ENCODE measurements at regions not wholly inside any gene's neighbourhood (a gene's known extent, or its start where the extent isn't known, plus 50 kb on each side); places are given as distances from the start of the nearest gene placed in this dataset.

DNA sequence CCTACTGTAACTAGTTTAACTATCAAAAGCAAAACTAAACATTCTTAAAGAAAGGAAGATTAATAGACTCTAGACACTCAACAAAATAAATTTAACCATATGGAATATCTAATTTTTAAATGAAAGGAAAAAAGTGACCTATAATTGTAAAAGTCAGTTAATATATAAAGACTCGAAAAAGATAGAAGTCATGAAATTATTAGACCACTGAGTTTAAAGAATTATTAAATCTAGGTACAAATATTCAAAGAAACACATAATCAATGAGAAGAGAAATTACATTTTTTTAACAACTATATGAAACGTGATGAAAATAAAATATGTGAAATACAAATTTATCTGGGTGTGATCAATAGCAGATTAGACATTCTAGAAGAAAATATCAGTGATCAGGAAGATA lies 706.8 kb upstream of the PCDH20 start:
- no peak for FAIRE-seq
- Histone ChIP-seq H3K27me3 (ENCODE audit: control insufficient read depth in 2 of 2, insufficient read depth in 2 of 2, low read length in 2 of 2) (no peaks in the 10 kb centered on the region), H3K27ac (ENCODE audit: insufficient read depth, low read depth, low read length) (no peak overlapping the region), H3K79me2 (ENCODE audit: control insufficient read depth, insufficient read depth, low read length) (no peaks in the 10 kb centered on the region), H3K4me2 (ENCODE audit: insufficient read depth, low read length) (no peak overlapping the region), H4K20me1 (replicated peaks; ENCODE audit: control insufficient read depth, extremely low read depth, insufficient read depth, low read length) (no peaks in the 10 kb centered on the region), H3K9ac (replicated peaks; ENCODE audit: extremely low read depth, insufficient read depth, low read length) (no peak overlapping the region), H3K4me3 (replicated peaks in 1 of 3; ENCODE audit: insufficient read depth in 1 of 3, low read depth in 1 of 3, low read length in 3 of 3) (no peak overlapping the region), H3K9me1 (replicated peaks; ENCODE audit: control insufficient read depth, extremely low read depth, insufficient read depth, low read length) (no peaks in the 10 kb centered on the region), H2AFZ (ENCODE audit: low read depth, low read length) (no peak overlapping the region), H3K9me3 (replicated peaks; ENCODE audit: control insufficient read depth, insufficient read depth, low read length) (no peaks in the 10 kb centered on the region), H3K4me1 (ENCODE audit: control insufficient read depth, extremely low read depth, insufficient read depth, low read length) (no peaks in the 10 kb centered on the region), H3K36me3 (ENCODE audit: control insufficient read depth in 2 of 2, extremely low read depth in 1 of 2, insufficient read depth in 2 of 2, low read length in 2 of 2) (no peaks in the 10 kb centered on the region)
- TF ChIP-seq MYC (IDR thresholded peaks at IDR 0.05; ENCODE audit: low read depth, low read length) (no peak), POLR2AphosphoS5 (IDR thresholded peaks at IDR 0.05; ENCODE audit: insufficient read depth, low read depth, low read length) (no peak), EZH2 (IDR thresholded peaks at IDR 0.05; ENCODE audit: borderline replicate concordance, low read depth, low read length, severe bottlenecking) (no peak), POLR2A (IDR thresholded peaks at IDR 0.05; ENCODE audit: low read depth, low read length) (no peak), MAX (IDR thresholded peaks at IDR 0.05; ENCODE audit: insufficient read depth, insufficient read length) (no peak), JUN (IDR thresholded peaks at IDR 0.05; ENCODE audit: borderline replicate concordance, insufficient read depth, insufficient read length, low read depth) (no peak), CTCF (IDR thresholded peaks at IDR 0.05; ENCODE audit: extremely low read depth in 1 of 2, insufficient read depth in 1 of 2, low read depth in 1 of 2, low read length in 2 of 2) (no peak), GATA2 (IDR thresholded peaks at IDR 0.05; ENCODE audit: insufficient read depth, insufficient read length, low read depth, low read length) (no peak), FOS (IDR thresholded peaks at IDR 0.05; ENCODE audit: borderline replicate concordance, insufficient read depth, low read length) (no peak)
- intact Hi-C loops (cut with micrococcal nuclease) (no loop called here), dilution Hi-C loops (cut with MboI; ENCODE audit: extremely low pct_ligation_motif_present, low sequenced_read_pairs) (no loop called here)
- no TSS peak for BruUV-seq (replicated peaks)
- CTCF ChIA-PET = no interaction called here
- POLR2A ChIA-PET = no interaction called here
- DNase-seq (ENCODE audit: low read depth, low spot score) = no peak

All from endothelial cell of umbilical vein (primary cell).